ENCODE measurements at regions not wholly inside any gene's neighbourhood (a gene's known extent, or its start where the extent isn't known, plus 50 kb on each side); places are given as distances from the start of the nearest gene placed in this dataset.

GRCh38 chr12:107917912-107918800 is 143.7 kb downstream of the ASCL4 start:
- intact Hi-C loops (cut with micrococcal nuclease): loop anchor here (1.0 kb wide), 1 partner anchor 594 kb away; no protein-coding TSS in a partner anchor
- POLR2A ChIA-PET (ENCODE audit: unreplicated experiment): no interaction called here

More at GRCh38 chr12:107917912-107918800, 143.7 kb downstream of the ASCL4 start:
- no peak overlapping the region for H2BK5ac ChIP-seq (ENCODE audit: low read depth, low read length, poor library complexity, severe bottlenecking)
- dilution Hi-C loops (cut with HindIII; ENCODE audit: low sequenced_read_pairs, unreplicated experiment) (no loop called here), in situ Hi-C loops (cut with MboI; ENCODE audit: low sequenced_read_pairs) (no loop called here)
- H3K9me1 ChIP-seq (ENCODE audit: insufficient read depth, low read length): no peaks in the 10 kb centered on the region
- H3K4me3 ChIP-seq (ENCODE audit: insufficient read depth, low read depth, low read length): no peak overlapping the region
- H3K4me1 ChIP-seq (ENCODE audit: control insufficient read depth, insufficient read depth, low read length): no peaks in the 10 kb centered on the region
- no peak overlapping the region for H2AK5ac ChIP-seq (ENCODE audit: low read depth, low read length)
- no peaks in the 10 kb centered on the region for H3K27me3 ChIP-seq (ENCODE audit: control insufficient read depth, insufficient read depth, low read length)
- TF ChIP-seq CEBPB (IDR thresholded peaks at IDR 0.05; ENCODE audit: low read depth, low read length) (no peak), CHD1 (IDR thresholded peaks at IDR 0.05; ENCODE audit: low read depth, low read length) (no peak), SMC3 (IDR thresholded peaks at IDR 0.05; ENCODE audit: low read depth, low read length) (peak; percentile 28; the same call in 1 of the 2 replicates), RAD21 (IDR thresholded peaks at IDR 0.05; ENCODE audit: low read length) (peak; percentile 60), FOS (IDR thresholded peaks at IDR 0.05; ENCODE audit: low read depth, low read length) (no peak), CTCF (conservative IDR thresholded peaks at IDR 0.05; ENCODE audit: low read depth, low read length) (peak; percentile 46), MAFK (IDR thresholded peaks at IDR 0.05; ENCODE audit: low read depth, low read length) (no peak), ELK1 (IDR thresholded peaks at IDR 0.05; ENCODE audit: borderline replicate concordance, low read depth, low read length) (no peak), USF2 (IDR thresholded peaks at IDR 0.05; ENCODE audit: low read depth, low read length) (no peak)
- H2BK15ac ChIP-seq (ENCODE audit: low read depth, low read length): no peak overlapping the region
- H4K5ac ChIP-seq (ENCODE audit: low read depth, low read length): no peak overlapping the region
- CTCF ChIA-PET: interaction anchor here (0.5 kb wide), 1 partner anchor 12 kb away, joined by 5 read pairs; no protein-coding TSS in a partner anchor
- no peak overlapping the region for H3K9ac ChIP-seq (ENCODE audit: low read depth, low read length)
- H2BK20ac ChIP-seq (ENCODE audit: low read depth, low read length): no peak overlapping the region
- no peaks in the 10 kb centered on the region for H3K79me1 ChIP-seq (ENCODE audit: low read depth in 1 of 2, low read length in 2 of 2)
- no peaks in the 10 kb centered on the region for H3K9me3 ChIP-seq (ENCODE audit: control insufficient read depth, insufficient read depth, low read length)
- H3K23ac ChIP-seq (ENCODE audit: low read depth, low read length): no peak overlapping the region
- H2AK9ac ChIP-seq (replicated peaks; ENCODE audit: low read depth, low read length, poor library complexity): no peak overlapping the region
- H3K4me2 ChIP-seq (ENCODE audit: low read depth, low read length): no peak overlapping the region
- ATAC-seq (ENCODE audit: low read depth): peak; percentile 54
- no peaks in the 10 kb centered on the region for H3K36me3 ChIP-seq (ENCODE audit: control insufficient read depth, insufficient read depth, low read length)
- H3K4ac ChIP-seq (ENCODE audit: low read depth, low read length): no peak overlapping the region
- BruUV-seq (replicated peaks): no TSS peak
- no peak overlapping the region for H3K56ac ChIP-seq (ENCODE audit: extremely low read depth, insufficient read depth, low read length)
- no peak overlapping the region for H3K18ac ChIP-seq (ENCODE audit: low read depth, low read length)
- H3K27ac ChIP-seq (ENCODE audit: insufficient read depth, low read length): no peak overlapping the region
- DNase-seq: peak; percentile 5
- no peak overlapping the region for H2AFZ ChIP-seq (replicated peaks; ENCODE audit: low read length, poor library complexity)
- H3K14ac ChIP-seq (replicated peaks; ENCODE audit: low read depth, low read length): no peak overlapping the region
- no peak overlapping the region for H2BK120ac ChIP-seq (ENCODE audit: low read depth, low read length)
- no peak overlapping the region for H4K91ac ChIP-seq (ENCODE audit: insufficient read depth, low read depth, low read length)
- H4K8ac ChIP-seq (ENCODE audit: low read depth in 2 of 2, low read length in 2 of 2): no peak overlapping the region
- no peaks in the 10 kb centered on the region for H4K20me1 ChIP-seq (ENCODE audit: insufficient read depth, low read length)
- WGBS, 2 experiments (ENCODE audit: extremely low coverage in 2 of 2, insufficient read length in 1 of 2): 33% methylated on average over 1 of the region's 8 CpGs; no CpG with 5 or more reads in 1 of the 2 experiments

All from IMR-90 (cell line).